Anterior cingulate cortex (tissue), 58 donors: ENCODE measurements at regions not wholly inside any gene's neighbourhood (a gene's known extent, or its start where the extent isn't known, plus 50 kb on each side); places are given as distances from the start of the nearest gene placed in this dataset.

ENCODE experiments used
- DNase-seq, 58 donors: peaks; one replicate each; lab custom pipeline; 2025; lab: John Stamatoyannopoulos, UW

DNA sequence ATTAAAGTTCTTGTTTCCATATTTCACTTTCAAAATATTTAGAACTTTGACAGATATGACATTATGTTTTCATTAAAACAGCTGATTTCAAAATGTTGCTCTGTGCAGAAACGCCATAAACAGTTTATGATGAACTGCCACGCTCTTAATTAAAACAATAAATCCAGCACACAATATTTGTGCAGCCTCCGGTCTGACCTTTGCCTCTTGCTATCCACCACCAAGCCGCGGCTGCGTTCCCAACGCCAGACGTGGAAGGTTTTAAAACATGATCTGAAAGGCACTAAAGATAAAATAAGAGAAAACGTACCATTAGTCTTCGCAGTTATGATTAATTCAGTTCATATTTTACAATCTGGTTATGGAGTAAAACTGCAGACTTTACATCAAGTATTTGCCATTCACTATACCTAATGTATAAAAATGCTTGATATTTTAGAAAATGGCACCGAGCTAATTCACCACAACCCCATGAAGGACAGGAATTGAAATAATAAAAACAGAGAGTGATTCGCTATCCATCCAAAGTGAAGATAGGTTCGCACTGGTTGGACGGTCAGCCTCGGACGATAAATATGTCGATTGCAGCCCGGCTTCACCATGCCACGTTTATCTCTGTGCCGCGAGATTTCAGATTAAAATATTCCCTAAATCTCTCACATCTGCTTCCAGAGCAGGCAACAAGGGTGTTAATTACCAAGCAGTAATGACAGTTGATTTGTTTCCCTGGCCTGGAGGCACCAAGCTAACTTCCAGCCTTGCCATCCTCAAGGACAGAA is 103.3 kb upstream of the ZNF507 start:
- DNase-seq = no peak

DNA sequence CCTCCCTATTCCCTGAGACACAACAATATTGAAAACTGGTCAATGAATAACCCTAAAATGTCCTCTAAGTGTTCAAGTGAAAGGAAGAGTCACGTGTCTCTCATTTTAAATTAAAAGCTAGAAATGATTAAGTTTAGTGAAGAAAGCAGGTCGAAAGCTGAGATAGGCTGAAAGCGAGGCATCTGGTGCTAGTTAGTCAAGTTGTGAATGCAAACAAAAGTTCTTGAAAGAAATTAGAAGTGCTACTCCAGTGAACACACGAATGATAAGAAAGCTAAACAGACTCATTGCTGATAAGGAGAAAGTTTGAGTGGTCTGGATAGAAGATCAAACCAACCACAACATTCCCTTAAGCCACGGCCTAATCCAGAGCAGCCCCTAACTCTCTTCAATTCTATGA is 99.4 kb upstream of the ZNF507 start:
- DNase-seq = no peak

DNA sequence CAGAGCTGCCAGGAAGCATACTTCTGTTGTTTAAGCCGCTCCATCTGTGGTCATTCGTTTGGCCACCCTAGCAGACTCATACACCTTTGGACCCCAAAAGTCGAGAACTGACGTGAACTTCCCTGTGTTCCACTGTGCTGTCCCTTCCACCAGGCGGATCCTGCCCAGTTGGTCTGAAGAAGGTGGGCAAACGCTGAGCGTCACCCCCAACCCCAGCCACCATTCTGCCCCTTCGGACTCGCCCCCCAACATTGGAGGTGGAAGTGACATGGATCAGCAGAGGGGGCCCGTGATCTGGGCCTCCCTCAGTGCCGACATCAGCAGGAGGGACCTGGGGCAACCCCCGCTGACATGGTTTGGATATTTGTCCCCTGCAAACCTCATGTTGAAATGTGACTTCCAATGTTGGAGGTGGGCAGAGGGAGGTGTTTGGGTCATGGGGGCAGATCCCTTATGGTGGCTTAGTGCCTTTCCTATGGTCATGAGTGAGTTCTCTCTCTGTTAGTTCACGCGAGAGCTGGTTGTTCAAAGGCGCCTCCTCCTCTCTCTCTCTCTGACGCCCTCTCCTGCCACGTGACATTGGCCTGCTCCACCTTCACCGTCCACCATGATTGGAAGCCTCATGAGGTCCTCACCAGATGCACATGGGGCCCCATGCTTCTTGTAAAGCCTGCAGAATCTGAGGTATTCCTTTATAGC is 93.6 kb upstream of the ZNF507 start:
- no peak for DNase-seq

DNA sequence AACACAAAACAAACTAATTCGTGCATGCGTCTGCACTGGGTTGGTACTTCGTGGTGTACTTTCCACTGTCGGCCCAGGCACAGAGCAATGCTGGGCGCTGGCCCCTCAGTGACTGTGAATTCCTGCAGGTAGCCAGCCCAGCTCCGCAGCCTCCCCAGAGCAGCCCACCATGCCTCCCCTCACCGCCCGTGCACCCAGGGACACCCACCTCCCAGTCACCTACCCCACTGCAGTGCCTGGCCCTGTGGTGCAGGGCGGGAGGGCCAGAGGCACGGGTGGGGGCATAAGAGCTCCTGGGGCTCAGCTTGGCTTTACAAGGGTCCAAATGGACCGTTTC is 93.1 kb upstream of the ZNF507 start:
- no peak for DNase-seq

DNA sequence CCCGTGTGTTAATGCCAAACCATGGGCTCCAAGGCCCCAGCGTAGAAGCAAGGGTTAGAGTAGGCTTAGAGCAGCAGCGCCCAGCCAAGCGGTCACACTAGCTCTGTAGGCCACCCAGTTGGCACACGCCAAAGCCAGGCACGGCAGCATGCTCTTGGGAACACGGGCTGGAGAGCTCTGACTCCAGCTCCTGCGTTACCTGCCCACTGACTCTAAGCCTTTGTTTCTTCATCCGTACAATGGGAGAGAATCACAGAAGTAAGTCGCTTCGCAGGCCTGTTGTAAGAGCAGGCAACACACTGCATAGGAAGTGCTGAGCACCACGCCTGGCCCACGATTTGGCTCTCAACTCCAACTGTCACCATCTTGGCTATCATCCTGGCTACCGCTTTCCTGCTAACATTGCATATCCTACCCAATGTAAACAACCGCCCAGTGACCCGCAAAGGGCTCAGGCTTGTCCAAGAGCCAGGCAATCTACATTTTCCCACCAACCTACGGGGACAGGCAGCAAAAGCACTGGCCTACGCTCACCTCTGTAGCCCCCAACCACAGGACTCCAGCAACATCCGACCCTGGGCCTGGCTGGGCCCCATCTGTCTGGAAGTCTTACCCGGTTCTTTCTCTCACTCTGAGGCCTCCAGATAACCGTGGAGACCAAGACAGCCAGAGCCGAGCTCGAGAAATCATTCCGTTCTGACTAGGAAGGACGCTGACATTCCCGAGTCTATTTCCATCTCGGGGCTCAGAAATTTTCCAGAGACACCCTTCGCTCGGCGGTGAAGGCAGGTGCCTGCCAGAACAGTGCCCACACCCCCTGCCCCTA is 91.5 kb upstream of the ZNF507 start:
- DNase-seq = no peak

DNA sequence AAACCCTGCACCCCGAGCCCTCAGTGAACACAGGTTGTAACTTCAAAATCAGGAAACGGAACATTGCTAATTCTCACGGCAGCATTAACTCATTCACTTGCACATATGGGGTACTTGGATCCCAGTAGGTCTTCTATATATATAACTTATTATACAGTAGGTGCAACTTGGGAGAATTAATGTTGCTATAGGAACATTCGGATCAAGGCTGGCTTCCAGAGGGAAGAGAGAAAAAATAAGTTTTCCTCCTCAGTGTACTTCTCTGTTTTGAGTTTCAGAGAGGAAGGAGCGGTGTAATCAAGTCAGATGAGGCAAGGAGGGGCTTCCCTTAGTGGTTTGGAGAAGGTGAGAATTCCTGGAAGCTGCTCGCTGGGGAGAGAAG is 90.9 kb upstream of the ZNF507 start:
- DNase-seq = no peak

DNA sequence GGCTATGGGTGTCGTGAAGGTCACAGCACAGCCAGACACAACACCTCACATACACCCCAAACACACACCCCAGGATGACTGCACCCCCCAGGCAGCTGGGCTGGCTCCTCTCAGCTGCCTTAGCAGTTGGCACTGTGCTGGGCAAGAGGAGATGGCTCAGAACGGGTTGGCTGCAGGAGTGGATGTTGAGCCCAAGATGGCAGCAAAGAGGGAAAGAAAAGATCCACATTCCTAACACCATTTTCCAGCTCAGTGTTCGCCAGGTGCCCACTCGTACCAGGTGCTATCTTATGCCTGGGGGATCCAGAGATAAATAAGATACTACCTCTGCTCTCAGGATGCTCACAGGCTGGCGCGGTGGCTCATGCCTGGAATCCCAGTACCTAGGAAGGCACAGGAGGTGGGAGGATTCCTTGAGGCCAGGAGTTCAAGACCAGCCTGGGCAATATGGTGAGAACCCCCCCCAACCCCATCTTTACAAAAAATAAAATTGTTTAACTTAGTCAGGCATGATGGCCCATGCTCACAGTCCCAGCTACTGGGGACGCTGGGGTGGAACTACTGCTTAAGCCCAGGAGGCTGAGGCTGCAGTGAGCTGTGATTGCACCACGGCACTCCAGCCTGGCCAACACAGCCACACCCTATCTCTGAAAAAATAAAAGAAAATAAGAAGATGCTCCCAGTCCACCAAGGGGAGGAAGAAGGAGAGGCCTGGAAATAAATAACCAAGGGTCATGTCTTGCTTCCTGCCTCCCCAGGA is 89.7 kb upstream of the ZNF507 start:
- DNase-seq = no peak

DNA sequence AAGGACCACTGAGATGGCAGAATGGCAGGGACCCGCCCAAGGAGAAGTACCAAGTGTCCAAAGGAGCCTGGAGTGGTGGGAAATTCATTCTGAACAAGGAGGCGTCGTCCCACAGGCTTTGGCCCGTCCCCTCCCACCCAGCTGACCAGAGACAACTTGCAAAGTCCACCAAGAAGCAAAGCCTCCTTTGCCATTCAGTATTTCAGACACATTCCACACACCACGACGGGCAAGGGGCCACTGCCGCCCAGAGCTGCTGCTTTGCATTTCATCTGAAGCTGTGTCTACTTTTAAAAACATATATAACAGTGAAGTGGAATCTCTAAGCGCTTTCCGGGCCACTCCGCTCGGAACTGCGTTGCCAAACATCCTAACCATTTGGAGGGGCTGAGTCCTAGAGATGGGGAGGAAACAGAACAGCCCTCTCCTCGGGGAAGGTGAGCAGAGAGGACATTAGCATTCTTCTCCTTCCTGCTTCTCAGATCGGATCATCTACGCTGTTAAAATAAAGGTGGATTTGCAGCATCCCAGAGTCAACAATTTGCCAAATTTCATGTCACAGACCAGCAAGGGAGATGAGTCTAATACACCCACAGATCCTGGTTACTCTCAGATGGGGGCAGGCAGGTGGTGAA is 89.0 kb upstream of the ZNF507 start:
- DNase-seq = no peak

DNA sequence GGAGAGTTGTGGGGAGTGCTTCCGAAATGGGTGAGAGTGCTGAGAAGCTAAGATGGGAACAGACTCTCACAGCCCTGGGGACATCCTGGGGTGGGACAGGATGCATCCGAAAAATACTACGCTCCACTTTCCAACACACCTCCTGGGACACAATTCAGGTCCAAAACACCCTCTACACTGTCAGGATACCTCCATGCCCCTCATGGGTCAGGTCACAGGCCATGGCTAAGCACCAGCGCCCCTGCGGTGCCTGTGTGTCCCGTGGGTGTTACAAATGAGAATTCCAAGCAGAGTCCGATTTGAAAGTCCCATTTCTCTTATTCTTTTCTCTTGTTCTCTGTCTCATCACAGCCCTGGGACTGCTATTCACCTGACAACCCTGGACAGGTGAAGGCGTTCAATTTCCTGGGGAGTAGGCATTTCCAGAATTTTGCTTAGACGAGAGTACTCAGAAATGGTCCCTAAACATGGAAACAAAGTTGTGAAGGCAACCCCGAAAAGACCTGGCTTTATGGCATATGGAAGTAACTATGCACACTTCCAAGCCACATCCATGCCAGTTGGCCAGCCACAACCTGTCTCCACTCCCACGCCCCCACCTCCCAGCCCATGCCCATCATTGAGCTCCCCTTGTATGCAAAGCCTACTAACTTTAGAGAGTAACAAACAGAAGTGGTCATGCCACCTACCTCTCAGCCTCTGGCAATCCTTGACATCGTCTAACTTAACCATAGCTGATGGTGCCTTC is 87.9 kb upstream of the ZNF507 start:
- DNase-seq = no peak

DNA sequence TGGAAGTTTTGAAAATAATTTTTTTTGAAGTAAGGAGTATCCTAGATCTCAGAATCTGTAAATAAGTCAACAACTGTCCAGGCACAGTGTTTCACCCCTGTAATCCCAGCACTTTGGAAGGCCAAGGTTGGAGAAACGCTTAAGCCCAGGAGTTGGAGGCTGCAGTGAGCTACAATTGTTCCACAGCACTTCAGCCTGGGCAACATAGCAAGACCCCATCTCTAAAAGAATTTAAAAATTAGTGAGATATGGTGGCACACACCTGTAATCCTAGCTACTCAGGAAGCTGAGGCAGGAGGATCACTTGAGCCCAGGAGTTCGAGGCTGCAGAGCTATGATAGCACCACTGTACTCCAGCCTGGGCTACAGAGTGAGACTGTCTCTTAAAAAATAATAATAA is 87.2 kb upstream of the ZNF507 start:
- no peak for DNase-seq

DNA sequence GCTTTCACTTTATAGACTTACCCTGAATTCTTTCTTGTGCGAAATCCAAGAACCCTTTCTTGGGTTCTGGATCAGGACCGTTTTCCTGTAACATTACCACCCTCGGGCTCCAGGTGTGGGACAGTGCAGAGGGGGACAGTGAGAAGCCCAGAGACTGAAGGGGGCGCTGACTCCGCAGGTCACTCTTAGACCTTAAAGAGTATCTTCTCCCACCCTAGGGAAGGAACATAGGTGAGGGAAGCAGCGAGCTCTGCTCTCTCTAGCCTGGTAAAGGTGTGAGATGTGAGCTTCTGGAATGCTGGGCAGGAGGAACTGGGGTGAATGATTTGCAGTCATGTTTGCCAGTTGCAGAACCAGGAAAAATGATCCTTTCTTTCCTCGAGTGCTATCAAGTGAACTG is 80.8 kb upstream of the ZNF507 start:
- no peak for DNase-seq

DNA sequence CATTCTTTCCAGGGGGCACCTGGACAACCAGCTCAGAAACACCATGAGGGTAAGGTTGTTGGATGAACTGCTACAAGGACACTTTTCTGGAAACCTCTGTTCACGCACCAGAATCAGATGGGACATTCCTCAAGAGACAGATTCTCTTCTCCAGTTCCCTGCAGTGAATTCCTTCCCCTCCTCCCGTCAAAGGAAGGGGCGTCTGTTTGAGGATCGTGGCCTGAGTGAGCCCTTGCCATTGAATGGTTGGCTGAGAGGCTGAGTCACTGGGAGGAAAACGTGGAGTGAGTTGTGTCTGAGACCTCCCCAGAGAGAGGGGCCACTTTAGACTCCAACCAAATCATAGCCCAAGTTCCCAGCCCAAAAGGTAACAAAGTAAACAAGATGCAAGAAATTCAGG is 79.4 kb upstream of the ZNF507 start:
- DNase-seq = no peak

DNA sequence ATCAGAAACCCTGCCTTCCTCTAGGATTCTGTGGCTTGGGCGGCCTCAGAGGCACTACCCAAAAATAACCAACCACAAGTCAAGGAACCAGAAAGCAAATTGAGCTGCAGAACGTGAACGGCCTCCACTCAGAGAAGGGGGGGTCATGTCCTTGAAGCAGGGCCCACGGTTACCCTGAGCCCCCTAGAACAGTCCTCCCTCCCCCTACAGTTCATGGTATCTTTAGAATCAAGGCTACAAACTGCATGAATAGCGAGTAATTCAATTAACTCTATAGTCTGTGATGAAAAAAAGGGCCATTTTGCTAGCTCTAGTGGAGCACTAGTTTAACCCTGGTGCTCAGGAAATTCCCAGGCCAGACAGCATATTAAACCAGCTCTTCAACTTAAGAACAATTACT is 79.0 kb upstream of the ZNF507 start:
- DNase-seq = no peak

DNA sequence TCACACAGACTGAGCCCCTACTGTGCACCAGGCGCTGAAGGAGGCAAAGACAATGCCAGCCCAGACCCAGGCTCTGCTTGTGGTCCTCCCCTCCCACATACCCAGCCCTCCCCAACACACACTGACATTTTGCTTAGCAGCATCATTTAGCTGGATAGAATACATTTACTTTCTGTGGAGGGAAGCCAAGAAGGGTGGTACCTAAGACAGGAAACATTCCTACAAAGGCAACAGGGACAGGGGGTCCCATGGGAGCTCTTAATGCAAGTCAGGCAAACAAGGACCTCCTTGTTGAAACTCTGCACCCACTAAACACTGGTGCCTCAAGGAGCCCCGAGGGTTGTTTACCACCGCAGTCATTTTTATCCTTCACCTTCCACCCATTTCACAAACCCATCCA is 77.0 kb upstream of the ZNF507 start:
- no peak for DNase-seq

DNA sequence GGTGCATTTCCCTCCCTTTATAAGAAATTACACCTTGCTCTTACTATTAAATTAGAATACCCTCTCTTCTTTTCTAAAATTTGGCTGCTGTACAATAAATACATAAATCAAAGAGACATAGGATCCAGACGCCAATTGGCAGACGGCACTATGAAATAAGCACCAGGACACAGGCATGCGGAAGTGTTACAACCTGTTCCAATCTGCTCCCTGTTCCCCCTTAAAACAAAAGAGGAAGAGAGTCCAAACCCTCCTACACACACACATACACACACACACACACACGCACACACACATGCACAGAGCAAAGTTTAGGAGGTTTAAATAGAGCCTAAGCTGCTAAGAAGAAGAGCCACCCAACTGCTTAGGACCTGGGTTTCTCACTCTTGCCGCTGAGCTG is 75.6 kb upstream of the ZNF507 start:
- DNase-seq = no peak

DNA sequence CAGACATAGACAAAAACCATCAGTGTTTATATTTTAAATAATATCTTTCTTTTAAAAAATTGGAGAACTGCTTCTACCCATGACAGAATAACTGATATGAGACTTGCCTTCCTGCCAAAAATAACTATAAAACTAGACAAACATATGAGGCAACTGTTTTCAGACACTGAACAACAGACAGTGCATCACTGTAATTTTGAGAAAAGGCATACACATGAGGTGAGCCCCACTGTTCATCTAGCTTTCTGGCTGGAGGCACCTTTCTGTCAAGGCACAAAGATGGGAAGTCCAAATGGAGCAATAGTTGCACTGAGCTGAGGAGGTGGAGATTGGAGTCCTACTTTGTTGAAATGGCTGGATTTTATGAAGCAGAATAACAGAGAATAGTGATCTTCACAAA is 71.9 kb upstream of the ZNF507 start:
- no peak for DNase-seq

DNA sequence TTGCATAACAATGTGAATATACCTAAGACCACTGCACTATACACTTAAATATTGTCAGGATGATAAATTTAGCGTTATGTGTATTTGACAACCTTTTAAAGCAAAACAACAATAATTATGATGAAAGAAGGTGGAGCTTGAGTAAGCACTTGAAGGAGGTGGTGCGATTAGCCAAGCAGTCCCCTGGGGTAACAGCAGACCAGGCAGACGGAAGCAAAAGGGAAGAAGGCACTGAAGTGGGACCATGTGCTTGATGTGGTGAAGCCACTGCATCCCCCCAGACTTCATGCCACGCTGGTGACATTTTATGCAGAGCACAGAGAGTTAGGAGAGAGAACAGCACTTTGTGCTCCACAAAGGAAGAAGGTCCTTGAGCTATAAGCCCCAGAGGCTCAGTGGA is 58.3 kb upstream of the ZNF507 start:
- DNase-seq = no peak

DNA sequence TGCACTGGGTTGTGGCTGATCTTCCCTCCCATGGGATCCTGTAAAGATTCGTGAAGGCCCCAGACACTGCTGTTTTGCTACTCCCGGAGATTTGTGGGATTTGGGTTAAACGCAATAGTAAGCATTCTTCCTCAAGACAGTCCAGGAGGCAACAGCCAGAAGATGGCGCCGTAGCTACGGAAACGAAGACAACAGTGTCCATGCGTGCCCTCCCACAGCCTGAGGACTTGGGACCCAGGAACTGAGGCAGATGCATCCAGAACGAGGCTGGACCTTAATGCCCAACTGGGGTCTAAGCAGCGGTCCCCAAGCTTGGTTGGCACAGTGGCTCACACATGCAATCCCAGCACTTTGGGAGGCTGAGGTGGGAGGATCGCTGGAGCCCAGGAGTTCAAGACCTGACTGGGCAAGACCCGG is 57.6 kb upstream of the ZNF507 start:
- DNase-seq = peak in 32 of 58 donors; percentile 1 to 68 (median 18)

DNA sequence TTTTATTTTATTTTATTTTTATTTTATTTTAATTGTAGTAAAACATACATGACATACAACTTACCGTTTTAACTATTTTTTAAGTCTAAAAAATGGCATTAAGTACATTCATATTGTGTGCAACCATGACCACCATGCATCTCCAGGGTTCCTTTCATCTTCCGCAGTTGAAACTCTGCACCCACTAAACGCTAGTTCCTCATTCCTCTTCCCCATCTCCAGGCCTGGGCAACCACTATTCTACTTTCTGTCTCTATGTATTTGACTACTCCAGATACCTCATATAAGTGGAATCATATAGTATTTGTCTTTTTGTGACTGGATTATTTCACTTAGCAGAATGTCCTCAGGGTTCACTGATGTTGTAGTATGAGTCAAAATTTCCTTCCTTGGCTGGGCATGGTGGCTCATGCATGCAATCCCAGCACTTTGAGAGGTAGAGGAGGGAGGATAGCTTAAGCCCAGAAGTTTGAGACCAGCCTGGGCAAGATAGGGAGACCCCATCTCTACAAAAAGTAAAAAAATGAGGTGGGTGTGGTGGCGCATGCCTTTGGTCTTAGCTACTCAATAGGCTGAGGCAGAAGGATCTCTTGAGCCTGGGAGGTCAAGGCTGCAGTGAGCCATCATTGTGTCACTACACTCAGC is 55.7 kb upstream of the ZNF507 start:
- no peak for DNase-seq
